Body of pancreas (tissue), 4 donors: ENCODE measurements at regions not wholly inside any gene's neighbourhood (a gene's known extent, or its start where the extent isn't known, plus 50 kb on each side); places are given as distances from the start of the nearest gene placed in this dataset.

ENCODE experiments used
- POLR2A ChIP-seq, 3 donors: fragments of 450-650 bp; IDR thresholded peaks; one replicate each; pipeline ENCODE4 v1.6.1; 2016; ENCODE audit warnings: antibody characterized with exemption in 3 of 3, mild to moderate bottlenecking in 2 of 3
- TF ChIP-seq, protein P1 (sequence below), 7 experiments: fragments of 450-650 bp in 4 of 7; fragments of 200-600 bp in 3 of 7; sonication (generic) in 3 of 7; IDR thresholded peaks; one replicate each; pipeline ENCODE4 v1.5.1; 2016 to 2019; ENCODE audit warnings: antibody characterized with exemption in 7 of 7

DNA sequence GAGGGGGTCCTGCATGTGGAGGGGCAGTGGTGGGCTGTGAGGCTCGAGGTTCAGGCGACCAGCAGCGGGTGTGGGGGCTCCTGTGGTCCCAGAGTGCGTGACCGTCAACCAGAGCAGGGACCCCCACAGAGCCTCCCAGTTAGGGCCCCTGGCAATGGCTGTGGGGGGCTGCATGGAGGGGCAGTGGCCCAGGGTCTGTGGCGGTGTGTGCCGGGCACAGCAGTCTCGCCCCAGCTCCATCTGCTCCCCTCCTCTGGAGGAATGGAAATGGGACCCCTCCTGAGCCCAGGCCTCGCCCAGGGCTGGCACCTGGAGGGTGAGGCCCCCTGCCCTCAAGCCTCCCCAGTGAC is 210.8 kb upstream of the C14orf180 start:
- TF ChIP-seq, protein P1, sequence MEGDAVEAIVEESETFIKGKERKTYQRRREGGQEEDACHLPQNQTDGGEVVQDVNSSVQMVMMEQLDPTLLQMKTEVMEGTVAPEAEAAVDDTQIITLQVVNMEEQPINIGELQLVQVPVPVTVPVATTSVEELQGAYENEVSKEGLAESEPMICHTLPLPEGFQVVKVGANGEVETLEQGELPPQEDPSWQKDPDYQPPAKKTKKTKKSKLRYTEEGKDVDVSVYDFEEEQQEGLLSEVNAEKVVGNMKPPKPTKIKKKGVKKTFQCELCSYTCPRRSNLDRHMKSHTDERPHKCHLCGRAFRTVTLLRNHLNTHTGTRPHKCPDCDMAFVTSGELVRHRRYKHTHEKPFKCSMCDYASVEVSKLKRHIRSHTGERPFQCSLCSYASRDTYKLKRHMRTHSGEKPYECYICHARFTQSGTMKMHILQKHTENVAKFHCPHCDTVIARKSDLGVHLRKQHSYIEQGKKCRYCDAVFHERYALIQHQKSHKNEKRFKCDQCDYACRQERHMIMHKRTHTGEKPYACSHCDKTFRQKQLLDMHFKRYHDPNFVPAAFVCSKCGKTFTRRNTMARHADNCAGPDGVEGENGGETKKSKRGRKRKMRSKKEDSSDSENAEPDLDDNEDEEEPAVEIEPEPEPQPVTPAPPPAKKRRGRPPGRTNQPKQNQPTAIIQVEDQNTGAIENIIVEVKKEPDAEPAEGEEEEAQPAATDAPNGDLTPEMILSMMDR (IDR thresholded peaks at IDR 0.05) = no peak
- TF ChIP-seq POLR2A (IDR thresholded peaks at IDR 0.05) = no peak
